H1 (cell line): ENCODE measurements at regions not wholly inside any gene's neighbourhood (a gene's known extent, or its start where the extent isn't known, plus 50 kb on each side); places are given as distances from the start of the nearest gene placed in this dataset.

Experiments used
- CTCF ChIA-PET: fragments of 300-600 bp; sonication (Branson Sonifier 250); formaldehyde crosslinking; loops from one replicate; lab custom pipeline; 2021; ENCODE audit not compliant: partially characterized antibody; lab: Charles Lee
- POLR2A ChIA-PET: fragments of 300-600 bp; sonication (Branson Sonifier 250); formaldehyde crosslinking; loops from one replicate; lab custom pipeline; 2021; ENCODE audit warnings: inconsistent platforms; ENCODE audit not compliant: partially characterized antibody; lab: Charles Lee
- DNase-seq, 2 experiments: peaks; one replicate each; pipeline versions ENCODE4 v3.0.0 to v3.0.0-alpha.2; 2010 to 2022; ENCODE audit warnings: low spot score in 2 of 2, low read depth in 1 of 2, mixed read lengths in 1 of 2
- FAIRE-seq: peaks from 2 replicates; lab custom pipeline; 2011; peaks lifted over from hg19 to GRCh38; lab: Jason Lieb, UNC
- H2AFZ ChIP-seq: 2 replicates; pipeline ENCODE4 v1.8.1; 2012; ENCODE audit warnings: low read length, inconsistent platforms
- H2AK5ac ChIP-seq: 2 replicates; pipeline ENCODE4 v1.6.1; 2013; ENCODE audit warnings: low read depth, low read length
- H2BK120ac ChIP-seq: replicated peaks from 2 replicates; pipeline ENCODE3; 2013; ENCODE audit warnings: low read depth, low read length, inconsistent platforms
- H2BK12ac ChIP-seq: 2 replicates; pipeline ENCODE4 v1.6.1; 2013; ENCODE audit warnings: low read depth, low read length
- H2BK15ac ChIP-seq: 2 replicates; pipeline ENCODE4 v1.6.1; 2013; ENCODE audit warnings: low read length
- H2BK20ac ChIP-seq: 2 replicates; pipeline ENCODE4 v1.6.1; 2013; ENCODE audit warnings: low read length
- H2BK5ac ChIP-seq: 2 replicates; pipeline ENCODE4 v1.6.1; 2013; ENCODE audit warnings: low read depth, low read length
- H3K14ac ChIP-seq: 2 replicates; pipeline ENCODE4 v1.6.1; 2013; ENCODE audit warnings: inconsistent platforms; ENCODE audit not compliant: insufficient read length
- H3K18ac ChIP-seq: 2 replicates; pipeline ENCODE4 v1.6.1; 2013; ENCODE audit warnings: low read length; ENCODE audit errors: extremely low read depth
- H3K23ac ChIP-seq: 2 replicates; pipeline ENCODE4 v1.6.1; 2013; ENCODE audit warnings: inconsistent platforms; ENCODE audit not compliant: insufficient read length
- H3K23me2 ChIP-seq: 2 replicates; pipeline ENCODE4 v1.6.1; 2013; ENCODE audit warnings: low read depth, low read length
- H3K27ac ChIP-seq: 2 replicates; pipeline ENCODE4 v1.6.1; 2011; ENCODE audit warnings: low read depth, low read length, inconsistent platforms
- H3K27me3 ChIP-seq, 4 experiments: replicated peaks in 1 of 4; 1 replicate in 1 of 4; 2 replicates in 3 of 4; pipeline versions ENCODE4 v1.6.1 to v1.8.1; 2011 to 2013; ENCODE audit warnings: low read length in 3 of 4, mild to moderate bottlenecking in 3 of 4, inconsistent platforms in 2 of 4, mixed read lengths in 2 of 4, moderate library complexity in 1 of 4; ENCODE audit not compliant: control insufficient read depth in 3 of 4, insufficient read depth in 3 of 4; ENCODE audit errors: extremely low read depth in 1 of 4
- H3K36me3 ChIP-seq, 4 experiments: 2 replicates each; pipeline versions ENCODE4 v1.6.1 to v1.8.1; 2011 to 2013; ENCODE audit warnings: mild to moderate bottlenecking in 4 of 4, low read length in 3 of 4, moderate library complexity in 2 of 4, control low read depth in 1 of 4, inconsistent platforms in 1 of 4; ENCODE audit not compliant: insufficient read depth in 4 of 4, control insufficient read depth in 2 of 4
- H3K4ac ChIP-seq: replicated peaks from 2 replicates; pipeline ENCODE3; 2013; ENCODE audit warnings: low read length, low read depth, mixed read lengths, inconsistent platforms; ENCODE audit not compliant: insufficient read length
- H3K4me1 ChIP-seq, 4 experiments: replicated peaks in 1 of 4; 1 replicate in 1 of 4; 2 replicates in 3 of 4; pipeline versions ENCODE4 v1.6.1 to v1.8.1; 2011 to 2013; ENCODE audit warnings: low read length in 3 of 4, inconsistent platforms in 2 of 4, mixed read lengths in 1 of 4; ENCODE audit not compliant: insufficient read depth in 4 of 4, control insufficient read depth in 3 of 4
- H3K4me2 ChIP-seq, 2 experiments: 2 replicates each; pipeline versions ENCODE4 v1.6.1 to v1.8.1; 2011 to 2013; ENCODE audit warnings: low read depth in 2 of 2, low read length in 2 of 2, control low read depth in 1 of 2, inconsistent platforms in 1 of 2, mild to moderate bottlenecking in 1 of 2; ENCODE audit not compliant: insufficient read depth in 1 of 2
- H3K4me3 ChIP-seq, 4 experiments: fragments of 200-600, 300-600 bp in 1 of 4; sonication (generic), shearing (Covaris generic), sonication (Bioruptor Twin) in 1 of 4; 2 replicates each; pipeline versions ENCODE4 v1.5.1 to v1.8.1; 2011 to 2016; ENCODE audit warnings: low read length in 4 of 4, low read depth in 3 of 4, control low read depth in 2 of 4, inconsistent platforms in 2 of 4, mild to moderate bottlenecking in 2 of 4, mixed read lengths in 1 of 4, moderate library complexity in 1 of 4; ENCODE audit not compliant: insufficient read depth in 2 of 4; ENCODE audit errors: extremely low read depth in 1 of 4
- H3K56ac ChIP-seq: replicated peaks from 2 replicates; pipeline ENCODE3; 2013; ENCODE audit warnings: low read depth, mild to moderate bottlenecking, mixed read lengths, low read length, inconsistent platforms; ENCODE audit not compliant: insufficient read length
- H3K79me1 ChIP-seq: 2 replicates; pipeline ENCODE4 v1.6.1; 2013; ENCODE audit warnings: low read depth, low read length, control low read depth
- H3K79me2 ChIP-seq, 2 experiments: 2 replicates each; pipeline versions ENCODE4 v1.6.1 to v1.8.1; 2012 to 2013; ENCODE audit warnings: low read length in 2 of 2, mild to moderate bottlenecking in 2 of 2, inconsistent platforms in 1 of 2; ENCODE audit not compliant: insufficient read depth in 2 of 2, control insufficient read depth in 1 of 2
- H3K9ac ChIP-seq, 4 experiments: replicated peaks in 1 of 4; 1 replicate in 1 of 4; 2 replicates in 3 of 4; pipeline versions ENCODE4 v1.6.1 to v1.8.1; 2011 to 2013; ENCODE audit warnings: low read depth in 3 of 4, low read length in 3 of 4, control low read depth in 2 of 4, mild to moderate bottlenecking in 2 of 4, moderate library complexity in 2 of 4, inconsistent platforms in 1 of 4; ENCODE audit errors: extremely low read depth in 1 of 4
- H3K9me3 ChIP-seq, 2 experiments: 2 replicates each; pipeline versions ENCODE4 v1.6.1 to v1.8.1; 2012 to 2013; ENCODE audit warnings: mild to moderate bottlenecking in 2 of 2, moderate library complexity in 2 of 2, control low read depth in 1 of 2, inconsistent platforms in 1 of 2, low read depth in 1 of 2, low read length in 1 of 2, mixed read lengths in 1 of 2; ENCODE audit not compliant: insufficient read depth in 2 of 2
- H4K20me1 ChIP-seq, 2 experiments: replicated peaks in 1 of 2; 2 replicates each; pipeline versions ENCODE3 to v1.8.1; 2011 to 2013; ENCODE audit warnings: inconsistent platforms in 2 of 2, low read length in 2 of 2, mild to moderate bottlenecking in 1 of 2; ENCODE audit not compliant: insufficient read depth in 2 of 2, control insufficient read depth in 1 of 2
- H4K5ac ChIP-seq: 2 replicates; pipeline ENCODE4 v1.6.1; 2013; ENCODE audit warnings: low read length, low read depth, mixed read lengths, inconsistent platforms; ENCODE audit not compliant: insufficient read length
- H4K8ac ChIP-seq: 2 replicates; pipeline ENCODE4 v1.8.0; 2013; ENCODE audit warnings: mild to moderate bottlenecking, moderate library complexity, low read length, inconsistent platforms; ENCODE audit not compliant: insufficient read depth; ENCODE audit errors: extremely low read depth
- H4K91ac ChIP-seq: replicated peaks from 2 replicates; pipeline ENCODE3; 2013; ENCODE audit warnings: low read length, mixed read lengths, inconsistent platforms; ENCODE audit not compliant: insufficient read length
- CBX8 ChIP-seq: fragments of 300-800, 300-1000 bp; sonication (generic); IDR thresholded peaks from 2 replicates; pipeline ENCODE4 v1.7.1; 2016; ENCODE audit warnings: low read depth, low read length, borderline replicate concordance
- CREB1 ChIP-seq: IDR thresholded peaks from 2 replicates; pipeline ENCODE4 v1.6.1; 2012; ENCODE audit warnings: inconsistent platforms
- E2F6 ChIP-seq: IDR thresholded peaks from 2 replicates; pipeline ENCODE4 v1.6.1; 2012; ENCODE audit warnings: inconsistent platforms
- JUND ChIP-seq: IDR thresholded peaks from 2 replicates; pipeline ENCODE4 v1.6.1; 2011; ENCODE audit warnings: mild to moderate bottlenecking, improper control_type of control experiment, low read length
- KDM1A ChIP-seq: fragments of 200-600, 300-600 bp; sonication (generic); IDR thresholded peaks from 2 replicates; pipeline ENCODE4 v1.7.1; 2016; ENCODE audit warnings: mild to moderate bottlenecking, low read length, borderline replicate concordance
- POLR2AphosphoS5 ChIP-seq: IDR thresholded peaks from 2 replicates; pipeline ENCODE4 v1.6.1; 2011; ENCODE audit warnings: low read depth, low read length
- RXRA ChIP-seq: IDR thresholded peaks from 2 replicates; pipeline ENCODE4 v1.6.1; 2011; ENCODE audit warnings: low read depth, mild to moderate bottlenecking, low read length, moderate library complexity; ENCODE audit not compliant: insufficient read depth
- SP2 ChIP-seq: IDR thresholded peaks from 2 replicates; pipeline ENCODE4 v1.6.1; 2012; ENCODE audit warnings: mild to moderate bottlenecking, low read length, inconsistent platforms
- TAF1 ChIP-seq: IDR thresholded peaks from 2 replicates; pipeline ENCODE4 v1.6.1; 2011; ENCODE audit warnings: mild to moderate bottlenecking, low read depth, low read length
- TEAD4 ChIP-seq: IDR thresholded peaks from 2 replicates; pipeline ENCODE4 v1.6.1; 2012; ENCODE audit warnings: low read depth, low read length, inconsistent platforms, mixed read lengths
- WGBS, 2 experiments: shearing (Covaris generic) in 1 of 2; methylation state at CpG; one replicate each; pipeline versions ENCODE4 v1.1.6 to v1.1.7; 2013 to 2015; ENCODE audit warnings: low lambda C conversion rate in 2 of 2, mixed read lengths in 2 of 2, inconsistent platforms in 1 of 2, low coverage in 1 of 2, missing lambda C conversion rate in 1 of 2; ENCODE audit not compliant: insufficient replicate concordance in 2 of 2, insufficient coverage in 1 of 2, insufficient read length in 1 of 2; ENCODE audit errors: extremely low coverage in 1 of 2, missing lambda C conversion rate in 1 of 2; 5-methylcytosine and 5-hydroxymethylcytosine counted together

GRCh38 chr12:63083046-63083445, 68.0 kb downstream of the AVPR1A start:
- 98% methylated on average over 2 of the region's 2 CpGs; no CpG with 5 or more reads in 1 of the 2 experiments for WGBS, 2 experiments
- Histone ChIP-seq H3K4me2 (no peak overlapping the region), H3K27ac (no peak overlapping the region), H2BK15ac (no peak overlapping the region), H3K4me1 (peaks cover 3 to 9% (median 5%) of the 10 kb centered on the region in 4 experiments), H3K9ac (no peak overlapping the region), H3K36me3 (no peaks in the 10 kb centered on the region), H3K23me2 (no peaks in the 10 kb centered on the region), H3K9me3 (no peaks in the 10 kb centered on the region), H2BK120ac (no peak overlapping the region), H4K20me1 (no peaks in the 10 kb centered on the region), H3K4ac (no peak overlapping the region), H2AK5ac (no peak overlapping the region), H3K4me3 (no peak overlapping the region), H3K14ac (no peak overlapping the region), H2BK12ac (no peak overlapping the region), H3K27me3 (no peaks in the 10 kb centered on the region), H4K91ac (no peak overlapping the region), H3K18ac (no peak overlapping the region), H2BK20ac (no peak overlapping the region), H4K8ac (no peak overlapping the region), H3K56ac (no peak overlapping the region), H3K23ac (no peak overlapping the region), H3K79me2 (no peaks in the 10 kb centered on the region), H4K5ac (no peak overlapping the region), H2BK5ac (no peak overlapping the region), H3K79me1 (no peaks in the 10 kb centered on the region), H2AFZ (no peak overlapping the region)
- FAIRE-seq (no peak), DNase-seq (no peak)
- TF ChIP-seq E2F6: no peak
- no peak for TF ChIP-seq JUND
- no peak for TF ChIP-seq TEAD4
- TF ChIP-seq TAF1: no peak
- TF ChIP-seq RXRA: no peak
- no peak for TF ChIP-seq SP2
- no peak for TF ChIP-seq CBX8
- no peak for TF ChIP-seq POLR2AphosphoS5
- TF ChIP-seq KDM1A: no peak
- no peak for TF ChIP-seq CREB1
- POLR2A ChIA-PET: no interaction called here
- CTCF ChIA-PET: no interaction called here
